ENCODE measurements at regions not wholly inside any gene's neighbourhood (a gene's known extent, or its start where the extent isn't known, plus 50 kb on each side); places are given as distances from the start of the nearest gene placed in this dataset.

GRCh38 chr2:6290217-6291015, 575.3 kb downstream of the CMPK2 start:
- H3K14ac ChIP-seq (ENCODE audit: insufficient read length): no peak overlapping the region
- no peak overlapping the region for H3K4me2 ChIP-seq (ENCODE audit: insufficient read depth in 1 of 2, low read depth in 2 of 2, low read length in 2 of 2)
- POLR2A ChIA-PET (ENCODE audit: partially characterized antibody): interaction anchor here (0.9 kb wide), 1 partner anchor 13 kb away, joined by 3 read pairs; no protein-coding TSS in a partner anchor
- TF ChIP-seq RBBP5 (IDR thresholded peaks at IDR 0.05; ENCODE audit: borderline replicate concordance, low read depth, low read length) (no peak), BRCA1 (IDR thresholded peaks at IDR 0.05; ENCODE audit: low read depth, low read length) (no peak), GABPA (IDR thresholded peaks at IDR 0.05; ENCODE audit: borderline replicate concordance, insufficient read depth, low read length) (no peak), BCL11A (IDR thresholded peaks at IDR 0.05; ENCODE audit: low read depth in 2 of 2, low read length in 2 of 2) (no peak), ASH2L (IDR thresholded peaks at IDR 0.05; ENCODE audit: low read length) (no peak)
- no peak overlapping the region for H2BK15ac ChIP-seq (ENCODE audit: low read length)
- no peaks in the 10 kb centered on the region for H4K20me1 ChIP-seq (replicated peaks in 1 of 2; ENCODE audit: control insufficient read depth in 1 of 2, insufficient read depth in 2 of 2, low read length in 2 of 2)
- 0 out of 2 replicates have a peak overlapping the region, but pooled peaks have one; percentile 79 for H2AFZ ChIP-seq (ENCODE audit: low read length)
- no peak overlapping the region for H3K18ac ChIP-seq (ENCODE audit: extremely low read depth, low read length)
- H3K79me2 ChIP-seq (ENCODE audit: control insufficient read depth in 1 of 2, insufficient read depth in 2 of 2, low read length in 2 of 2): no peaks in the 10 kb centered on the region
- H3K4ac ChIP-seq (replicated peaks; ENCODE audit: insufficient read length, low read depth, low read length): no peak overlapping the region
- no peak overlapping the region for H2AK5ac ChIP-seq (ENCODE audit: low read depth, low read length)
- no peak for FAIRE-seq
- peak overlapping the region; percentile 35; the same call in 1 of the 2 replicates for H4K8ac ChIP-seq (ENCODE audit: extremely low read depth, insufficient read depth, low read length)
- H2BK5ac ChIP-seq (ENCODE audit: low read depth, low read length): no peak overlapping the region
- no peak overlapping the region for H4K91ac ChIP-seq (replicated peaks; ENCODE audit: insufficient read length, low read length)
- H2BK12ac ChIP-seq (ENCODE audit: low read depth, low read length): no peak overlapping the region
- CTCF ChIA-PET (ENCODE audit: partially characterized antibody): interaction anchor here (1.4 kb wide), 1 partner anchor 63 kb away, joined by 4 read pairs; no protein-coding TSS in a partner anchor
- 89% methylated on average over 9 of the region's 9 CpGs; no CpG with 5 or more reads in 1 of the 2 experiments for WGBS, 2 experiments (ENCODE audit: extremely low coverage in 1 of 2, insufficient coverage in 1 of 2, insufficient read length in 1 of 2, insufficient replicate concordance in 2 of 2, low coverage in 1 of 2, low lambda C conversion rate in 2 of 2, missing lambda C conversion rate in 1 of 2)
- H3K23me2 ChIP-seq (ENCODE audit: low read depth, low read length): no peaks in the 10 kb centered on the region
- no peaks in the 10 kb centered on the region for H3K79me1 ChIP-seq (ENCODE audit: low read depth, low read length)
- H4K5ac ChIP-seq (ENCODE audit: insufficient read length, low read depth, low read length): no peak overlapping the region
- H3K36me3 ChIP-seq (ENCODE audit: control insufficient read depth in 2 of 4, insufficient read depth in 4 of 4, low read length in 3 of 4): no peaks in the 10 kb centered on the region
- H3K4me1 ChIP-seq (replicated peaks in 1 of 4; ENCODE audit: control insufficient read depth in 3 of 4, insufficient read depth in 4 of 4, low read length in 3 of 4): no peaks in the 10 kb centered on the region
- no peaks in the 10 kb centered on the region for H3K27me3 ChIP-seq (replicated peaks in 1 of 4; ENCODE audit: control insufficient read depth in 3 of 4, extremely low read depth in 1 of 4, insufficient read depth in 3 of 4, low read length in 3 of 4)
- H3K9me3 ChIP-seq (ENCODE audit: insufficient read depth in 2 of 2, low read depth in 1 of 2, low read length in 1 of 2): 0 out of 4 replicates have a peak, but pooled peaks cover 0 to 4% of the 10 kb centered on the region in 2 experiments
- H3K56ac ChIP-seq (replicated peaks; ENCODE audit: insufficient read length, low read depth, low read length): no peak overlapping the region
- no peak overlapping the region for H2BK20ac ChIP-seq (ENCODE audit: low read length)
- DNase-seq (ENCODE audit: low read depth in 1 of 2, low spot score in 2 of 2): no peak
- no peak overlapping the region for H2BK120ac ChIP-seq (replicated peaks; ENCODE audit: low read depth, low read length)
- no peak overlapping the region for H3K9ac ChIP-seq (replicated peaks in 1 of 4; ENCODE audit: extremely low read depth in 1 of 4, low read depth in 3 of 4, low read length in 3 of 4)
- H3K23ac ChIP-seq (ENCODE audit: insufficient read length): no peak overlapping the region
- H3K27ac ChIP-seq (ENCODE audit: low read depth, low read length): no peak overlapping the region
- H3K4me3 ChIP-seq (ENCODE audit: extremely low read depth in 1 of 4, insufficient read depth in 2 of 4, low read depth in 3 of 4, low read length in 4 of 4): no peak overlapping the region

Measured in H1 (cell line).